IMR-90 (cell line): ENCODE measurements at regions not wholly inside any gene's neighbourhood (a gene's known extent, or its start where the extent isn't known, plus 50 kb on each side); places are given as distances from the start of the nearest gene placed in this dataset.

Experiments
- CEBPB ChIP-seq: IDR thresholded peaks from 2 replicates; pipeline ENCODE4 v1.6.1; 2012; ENCODE audit warnings: low read depth, low read length, improper control_type of control experiment
- MAZ ChIP-seq: IDR thresholded peaks from 2 replicates; pipeline ENCODE4 v1.6.1; 2012; ENCODE audit warnings: low read depth, mild to moderate bottlenecking, low read length, improper control_type of control experiment, moderate library complexity, borderline replicate concordance
- MXI1 ChIP-seq: IDR thresholded peaks from 2 replicates; pipeline ENCODE4 v1.6.1; 2012; ENCODE audit warnings: low read depth, mild to moderate bottlenecking, low read length, moderate library complexity, borderline replicate concordance
- POLR2A ChIP-seq: IDR thresholded peaks from 2 replicates; pipeline ENCODE4 v1.6.1; 2012; ENCODE audit warnings: mild to moderate bottlenecking, low read depth, low read length
- RCOR1 ChIP-seq: IDR thresholded peaks from 2 replicates; pipeline ENCODE4 v1.6.1; 2012; ENCODE audit warnings: mild to moderate bottlenecking, low read length, improper control_type of control experiment; ENCODE audit not compliant: insufficient replicate concordance
- SMC3 ChIP-seq: fragments of 150-350 bp; IDR thresholded peaks from 2 replicates; pipeline ENCODE4 v1.6.1; 2016; ENCODE audit warnings: low read depth, mild to moderate bottlenecking, antibody characterized with exemption, low read length, moderate library complexity
- TF ChIP-seq, protein P1 (sequence below): conservative IDR thresholded peaks from 2 replicates; pipeline ENCODE4 v1.5.1; 2012; ENCODE audit warnings: mild to moderate bottlenecking, low read depth, low read length, improper control_type of control experiment
- TF ChIP-seq, protein P2 (sequence below): fragments of 150-350 bp; IDR thresholded peaks from 2 replicates; pipeline ENCODE4 v1.6.1; 2017; ENCODE audit warnings: mild to moderate bottlenecking, antibody characterized with exemption, low read length, low read depth

GRCh38 chr2:120528693-120529076 is 182.7 kb downstream of the INHBB start:
- no peak for TF ChIP-seq POLR2A
- TF ChIP-seq, protein P1, sequence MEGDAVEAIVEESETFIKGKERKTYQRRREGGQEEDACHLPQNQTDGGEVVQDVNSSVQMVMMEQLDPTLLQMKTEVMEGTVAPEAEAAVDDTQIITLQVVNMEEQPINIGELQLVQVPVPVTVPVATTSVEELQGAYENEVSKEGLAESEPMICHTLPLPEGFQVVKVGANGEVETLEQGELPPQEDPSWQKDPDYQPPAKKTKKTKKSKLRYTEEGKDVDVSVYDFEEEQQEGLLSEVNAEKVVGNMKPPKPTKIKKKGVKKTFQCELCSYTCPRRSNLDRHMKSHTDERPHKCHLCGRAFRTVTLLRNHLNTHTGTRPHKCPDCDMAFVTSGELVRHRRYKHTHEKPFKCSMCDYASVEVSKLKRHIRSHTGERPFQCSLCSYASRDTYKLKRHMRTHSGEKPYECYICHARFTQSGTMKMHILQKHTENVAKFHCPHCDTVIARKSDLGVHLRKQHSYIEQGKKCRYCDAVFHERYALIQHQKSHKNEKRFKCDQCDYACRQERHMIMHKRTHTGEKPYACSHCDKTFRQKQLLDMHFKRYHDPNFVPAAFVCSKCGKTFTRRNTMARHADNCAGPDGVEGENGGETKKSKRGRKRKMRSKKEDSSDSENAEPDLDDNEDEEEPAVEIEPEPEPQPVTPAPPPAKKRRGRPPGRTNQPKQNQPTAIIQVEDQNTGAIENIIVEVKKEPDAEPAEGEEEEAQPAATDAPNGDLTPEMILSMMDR = no peak
- TF ChIP-seq SMC3 = no peak
- no peak for TF ChIP-seq RCOR1
- TF ChIP-seq, protein P2, sequence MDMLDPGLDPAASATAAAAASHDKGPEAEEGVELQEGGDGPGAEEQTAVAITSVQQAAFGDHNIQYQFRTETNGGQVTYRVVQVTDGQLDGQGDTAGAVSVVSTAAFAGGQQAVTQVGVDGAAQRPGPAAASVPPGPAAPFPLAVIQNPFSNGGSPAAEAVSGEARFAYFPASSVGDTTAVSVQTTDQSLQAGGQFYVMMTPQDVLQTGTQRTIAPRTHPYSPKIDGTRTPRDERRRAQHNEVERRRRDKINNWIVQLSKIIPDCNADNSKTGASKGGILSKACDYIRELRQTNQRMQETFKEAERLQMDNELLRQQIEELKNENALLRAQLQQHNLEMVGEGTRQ = no peak
- no peak for TF ChIP-seq CEBPB
- TF ChIP-seq MAZ = no peak
- TF ChIP-seq MXI1 = no peak
